Calu3 (cell line): ENCODE measurements at regions not wholly inside any gene's neighbourhood (a gene's known extent, or its start where the extent isn't known, plus 50 kb on each side); places are given as distances from the start of the nearest gene placed in this dataset.

ENCODE experiments used
- BruUV-seq: library from RNA; stranded (reverse); fragments of 400-500 nt; replicated peaks from 2 replicates; lab custom pipeline; 2021; lab: Mats Ljungman, UMichigan
- CTCF ChIA-PET: fragments of 300-600 bp; sonication (Branson Sonifier 250); formaldehyde crosslinking; loops from one replicate; lab custom pipeline; 2022; ENCODE audit warnings: antibody characterized with exemption; lab: Charles Lee
- DNase-seq: peaks from one replicate; pipeline ENCODE4 v3.0.0; 2022
- H3K27ac Mint-ChIP-seq: one replicate; pipeline ENCODE4 v1.8.0; 2022; ENCODE audit warnings: mixed read lengths; ENCODE audit not compliant: unreplicated experiment
- H3K27me3 Mint-ChIP-seq: one replicate; pipeline ENCODE4 v1.8.0; 2022; ENCODE audit warnings: mixed read lengths; ENCODE audit not compliant: unreplicated experiment
- H3K36me3 Mint-ChIP-seq: one replicate; pipeline ENCODE4 v1.8.0; 2022; ENCODE audit warnings: mild to moderate bottlenecking, moderate library complexity, mixed read lengths; ENCODE audit not compliant: insufficient read depth, unreplicated experiment
- H3K4me1 Mint-ChIP-seq: one replicate; pipeline ENCODE4 v1.8.0; 2022; ENCODE audit warnings: mild to moderate bottlenecking, low read depth, mixed read lengths; ENCODE audit not compliant: unreplicated experiment
- H3K4me3 Mint-ChIP-seq: one replicate; pipeline ENCODE4 v1.8.0; 2022; ENCODE audit warnings: mild to moderate bottlenecking, low read depth, moderate library complexity, mixed read lengths; ENCODE audit not compliant: unreplicated experiment
- H3K9me3 Mint-ChIP-seq: one replicate; pipeline ENCODE4 v1.8.0; 2022; ENCODE audit warnings: low read depth, mixed read lengths; ENCODE audit not compliant: unreplicated experiment
- CTCF ChIP-seq: fragments of 200-600 bp; IDR thresholded peaks from one replicate; pipeline ENCODE4 v1.8.0; 2022; ENCODE audit warnings: antibody characterized with exemption; ENCODE audit not compliant: unreplicated experiment
- intact Hi-C: fragments of 100-400 bp; cut with micrococcal nuclease; formaldehyde crosslinking; loops from one replicate; pipeline ENCODE4 v1.10.0; 2022; ENCODE audit not compliant: unreplicated experiment

- H3K4me1 Mint-ChIP-seq = peaks cover 23% of the 10 kb centered on the region
- BruUV-seq = no TSS peak
- peaks cover 4% of the 10 kb centered on the region for H3K9me3 Mint-ChIP-seq
- intact Hi-C loops = loop anchor here (5.0 kb wide), 1 partner anchor 96 kb away; no protein-coding TSS in a partner anchor
- no peaks in the 10 kb centered on the region for H3K27me3 Mint-ChIP-seq
- TF ChIP-seq CTCF = no peak
- DNase-seq = no peak
- no peak overlapping the region for H3K4me3 Mint-ChIP-seq
- no peaks in the 10 kb centered on the region for H3K36me3 Mint-ChIP-seq
- CTCF ChIA-PET = interaction anchor here (0.5 to 1.8 kb wide), 2 partner anchors 10 to 900 kb away, joined by 3 to 4 read pairs; no protein-coding TSS in a partner anchor
- no peak overlapping the region for H3K27ac Mint-ChIP-seq
Measured at GRCh38 chr1:189510827-189511226, 966.8 kb downstream of the BRINP3 start.

- intact Hi-C loops = loop anchor here (5.0 kb wide), 1 partner anchor 94 kb away; no protein-coding TSS in a partner anchor
- Mint-ChIP-seq H3K9me3 (peaks cover 2% of the 10 kb centered on the region), H3K27me3 (no peaks in the 10 kb centered on the region), H3K36me3 (no peaks in the 10 kb centered on the region), H3K4me1 (peaks cover 23% of the 10 kb centered on the region), H3K4me3 (no peak overlapping the region), H3K27ac (no peak overlapping the region)
- CTCF ChIA-PET = no interaction called here
- no peak for TF ChIP-seq CTCF
- no TSS peak for BruUV-seq
- no peak for DNase-seq
Measured at GRCh38 chr1:189513091-189513490, 964.6 kb downstream of the BRINP3 start.

GRCh38 chr1:189522441-189522840 lies 955.2 kb downstream of the BRINP3 start:
- no peak overlapping the region for H3K27ac Mint-ChIP-seq
- intact Hi-C loops = no loop called here
- no peak for DNase-seq
- no TSS peak for BruUV-seq
- TF ChIP-seq CTCF = no peak
- CTCF ChIA-PET = no interaction called here
- no peaks in the 10 kb centered on the region for H3K27me3 Mint-ChIP-seq
- no peaks in the 10 kb centered on the region for H3K36me3 Mint-ChIP-seq
- H3K9me3 Mint-ChIP-seq = peaks cover 2% of the 10 kb centered on the region
- H3K4me1 Mint-ChIP-seq = no peaks in the 10 kb centered on the region
- H3K4me3 Mint-ChIP-seq = no peak overlapping the region

GRCh38 chr1:189524501-189524900 lies 953.2 kb downstream of the BRINP3 start:
- Mint-ChIP-seq H3K4me3 (no peak overlapping the region), H3K9me3 (no peaks in the 10 kb centered on the region), H3K27ac (no peak overlapping the region), H3K27me3 (no peaks in the 10 kb centered on the region), H3K36me3 (no peaks in the 10 kb centered on the region), H3K4me1 (no peaks in the 10 kb centered on the region)
- BruUV-seq = no TSS peak
- CTCF ChIA-PET = no interaction called here
- intact Hi-C loops = no loop called here
- no peak for DNase-seq
- TF ChIP-seq CTCF = no peak
